ENCODE measurements at regions not wholly inside any gene's neighbourhood (a gene's known extent, or its start where the extent isn't known, plus 50 kb on each side); places are given as distances from the start of the nearest gene placed in this dataset.

- TF ChIP-seq ZBTB8A (IDR thresholded peaks at IDR 0.05; ENCODE audit: partially characterized antibody) (no peak), ZNF584 (CRISPR knock-in tag; IDR thresholded peaks at IDR 0.05; ENCODE audit: low read depth) (no peak), IRF9 (tag; IDR thresholded peaks at IDR 0.05) (no peak), PREB (CRISPR knock-in tag; IDR thresholded peaks at IDR 0.05) (no peak), MLLT1 (IDR thresholded peaks at IDR 0.05) (no peak), ATF2 (CRISPR knock-in tag; IDR thresholded peaks at IDR 0.05) (no peak), PATZ1 (CRISPR knock-in tag; IDR thresholded peaks at IDR 0.05; ENCODE audit: borderline replicate concordance) (no peak), CTCF (IDR thresholded peaks at IDR 0.05 in 2 of 3, conservative IDR thresholded peaks at IDR 0.05 in 1 of 3; ENCODE audit: insufficient read depth in 2 of 3, low read depth in 1 of 3, low read length in 3 of 3) (no peak), HDAC2 (IDR thresholded peaks at IDR 0.05) (no peak), PHF8 (IDR thresholded peaks at IDR 0.05; ENCODE audit: borderline replicate concordance, low read length) (no peak)
Measured at GRCh38 chr14:96734076-96734622, 63.0 kb upstream of the VRK1 start.

All from K562 (cell line).